B cell (primary cell): ENCODE measurements at regions not wholly inside any gene's neighbourhood (a gene's known extent, or its start where the extent isn't known, plus 50 kb on each side); places are given as distances from the start of the nearest gene placed in this dataset.

Experiments
- ATAC-seq: fragments of 200-7000 bp; cut with Tn5 transposase; one replicate; pipeline ENCODE4 v1.10.0; 2021; ENCODE audit warnings: low read depth, mild to moderate bottlenecking, moderate number of reproducible peaks, moderate library complexity
- CTCF ChIA-PET: fragments of 350-600 bp; sonication (Branson Sonifier 250); formaldehyde crosslinking; loops from one replicate; lab custom pipeline; 2021; ENCODE audit warnings: antibody characterized with exemption, inconsistent platforms; lab: Charles Lee
- POLR2A ChIA-PET: fragments of 350-600 bp; sonication (Branson Sonifier 250); formaldehyde crosslinking; loops from one replicate; lab custom pipeline; 2021; ENCODE audit warnings: antibody characterized with exemption; lab: Charles Lee
- DNase-seq: peaks from one replicate; pipeline ENCODE4 v3.0.0; 2013
- H2AFZ ChIP-seq: 2 replicates; pipeline ENCODE4 v1.6.1; 2012; ENCODE audit warnings: mild to moderate bottlenecking, low read depth, low read length; ENCODE audit not compliant: insufficient read depth, poor library complexity, severe bottlenecking
- H3K27ac ChIP-seq, 2 donors: 1 replicate in 1 of 2; 2 replicates in 1 of 2; pipeline ENCODE4 v1.5.1; 2012 to 2013; ENCODE audit warnings: low read length in 2 of 2, mild to moderate bottlenecking in 2 of 2, moderate library complexity in 1 of 2
- H3K27me3 ChIP-seq, 4 experiments: fragments of 200-600 bp in 1 of 4; sonication (generic) in 1 of 4; replicated peaks in 1 of 4; 1 replicate in 2 of 4; 2 replicates in 2 of 4; pipeline versions ENCODE4 v1.6.1 to v1.7.0; 2013 to 2016; ENCODE audit warnings: low read length in 3 of 4, mild to moderate bottlenecking in 2 of 4, mixed read lengths in 1 of 4, moderate library complexity in 1 of 4; ENCODE audit not compliant: insufficient read depth in 4 of 4, control insufficient read depth in 3 of 4; ENCODE audit errors: control extremely low read depth in 1 of 4
- H3K36me3 ChIP-seq, 2 experiments: replicated peaks in 1 of 2; 1 replicate in 1 of 2; 2 replicates in 1 of 2; pipeline versions ENCODE4 v1.6.1 to v1.7.1; 2013; ENCODE audit warnings: low read length in 1 of 2; ENCODE audit not compliant: insufficient read depth in 2 of 2, control insufficient read depth in 1 of 2; ENCODE audit errors: control extremely low read depth in 1 of 2, extremely low read depth in 1 of 2
- H3K4me1 ChIP-seq, 2 donors: fragments of 200-600 bp in 1 of 2; sonication (generic) in 1 of 2; 1 replicate in 1 of 2; 2 replicates in 1 of 2; pipeline versions ENCODE4 v1.5.1 to v1.6.1; 2013 to 2017; ENCODE audit warnings: low read length in 2 of 2; ENCODE audit not compliant: control insufficient read depth in 2 of 2, insufficient read depth in 2 of 2
- H3K4me2 ChIP-seq: replicated peaks from 2 replicates; pipeline ENCODE3; 2012; ENCODE audit warnings: mild to moderate bottlenecking, low read depth, low read length; ENCODE audit not compliant: poor library complexity, severe bottlenecking
- H3K4me3 ChIP-seq, 5 experiments: fragments of 200-600 bp in 1 of 5; sonication (generic) in 1 of 5; 1 replicate in 3 of 5; 2 replicates in 2 of 5; pipeline versions ENCODE4 v1.5.1 to v1.7.0; 2011 to 2016; ENCODE audit warnings: low read length in 4 of 5, mild to moderate bottlenecking in 4 of 5, low read depth in 2 of 5, control low read depth in 1 of 5, moderate library complexity in 1 of 5; ENCODE audit not compliant: insufficient read depth in 1 of 5; ENCODE audit errors: control extremely low read depth in 1 of 5, extremely low read depth in 1 of 5
- H3K79me2 ChIP-seq: fragments of 200-600 bp; sonication (generic); one replicate; pipeline ENCODE4 v1.6.0; 2016; ENCODE audit warnings: low read length; ENCODE audit not compliant: control insufficient read depth, insufficient read depth
- H3K9ac ChIP-seq: fragments of 200-600 bp; sonication (generic); 2 replicates; pipeline ENCODE4 v1.6.1; 2017; ENCODE audit warnings: mild to moderate bottlenecking, low read length, moderate library complexity
- H3K9me3 ChIP-seq, 3 donors: one replicate each; pipeline versions ENCODE4 v1.6.1 to v1.7.1; 2013; ENCODE audit warnings: low read length in 2 of 3; ENCODE audit not compliant: control insufficient read depth in 2 of 3, insufficient read depth in 1 of 3; ENCODE audit errors: control extremely low read depth in 1 of 3
- H4K20me1 ChIP-seq: 2 replicates; pipeline ENCODE4 v1.6.0; 2012; ENCODE audit warnings: mild to moderate bottlenecking, low read length; ENCODE audit not compliant: insufficient read depth, control insufficient read depth, poor library complexity, severe bottlenecking
- H3K27ac Mint-ChIP-seq: one replicate; pipeline ENCODE4 v1.8.0; 2021; ENCODE audit warnings: mixed read lengths
- H3K27me3 Mint-ChIP-seq: one replicate; pipeline ENCODE4 v1.8.0; 2021; ENCODE audit warnings: mixed read lengths
- H3K4me1 Mint-ChIP-seq: one replicate; pipeline ENCODE4 v1.8.0; 2021; ENCODE audit warnings: mixed read lengths
- H3K4me3 Mint-ChIP-seq: one replicate; pipeline ENCODE4 v1.8.0; 2021; ENCODE audit warnings: mixed read lengths
- H3K9me3 Mint-ChIP-seq: one replicate; pipeline ENCODE4 v1.8.0; 2022; ENCODE audit warnings: mixed read lengths; ENCODE audit not compliant: insufficient read depth
- EZH2 ChIP-seq: IDR thresholded peaks from 2 replicates; pipeline ENCODE4 v1.6.1; 2012; ENCODE audit warnings: borderline replicate concordance, low read depth, mild to moderate bottlenecking, moderate library complexity, low read length; ENCODE audit not compliant: insufficient read depth, poor library complexity, severe bottlenecking
- WGBS: methylation state at CpG from one replicate; pipeline ENCODE4 v1.1.5; 2013; ENCODE audit warnings: missing lambda C conversion rate; ENCODE audit not compliant: insufficient coverage; 5-methylcytosine and 5-hydroxymethylcytosine counted together
- intact Hi-C: fragments of 100-400 bp; cut with micrococcal nuclease; formaldehyde crosslinking; loops from one replicate; pipeline ENCODE4 v1.10.0; 2022
- TF ChIP-seq, protein P1 (sequence below): fragments of 200-600 bp; IDR thresholded peaks from one replicate; pipeline ENCODE4 v1.8.0; 2022; ENCODE audit warnings: antibody characterized with exemption, mild to moderate bottlenecking

DNA sequence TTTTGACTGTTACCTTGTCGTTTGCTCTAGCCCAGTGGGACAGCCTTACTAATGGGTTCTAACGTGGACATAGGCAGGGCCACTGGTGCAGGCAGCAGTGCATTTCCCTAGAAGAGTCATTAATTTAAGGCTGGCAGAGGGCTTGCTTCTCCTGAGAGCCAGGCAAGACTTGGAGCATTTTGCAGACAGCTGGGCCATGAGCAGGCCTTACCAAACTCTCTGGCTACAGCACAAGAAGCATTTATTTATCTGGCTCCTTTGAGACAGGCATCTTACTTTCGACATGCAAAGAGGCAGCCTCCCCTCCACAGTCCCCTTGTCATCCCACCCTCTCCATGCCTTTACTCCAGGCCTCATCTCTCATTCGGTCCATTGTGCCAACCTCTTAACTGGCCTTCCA is 139.9 kb downstream of the CSNK2A3 start:
- ATAC-seq (no peak), DNase-seq (no peak)
- Histone ChIP-seq H3K4me3 (no peak overlapping the region), H3K4me1 (no peaks in the 10 kb centered on the region), H3K27me3 (peaks cover 0 to 3% (median 0%) of the 10 kb centered on the region in 4 experiments), H4K20me1 (no peaks in the 10 kb centered on the region), H3K9ac (no peak overlapping the region), H3K4me2 (no peak overlapping the region), H3K36me3 (no peaks in the 10 kb centered on the region), H2AFZ (no peak overlapping the region), H3K9me3 (no peaks in the 10 kb centered on the region), H3K27ac (no peak overlapping the region), H3K79me2 (no peaks in the 10 kb centered on the region)
- Mint-ChIP-seq H3K4me1 (no peaks in the 10 kb centered on the region), H3K9me3 (no peaks in the 10 kb centered on the region), H3K4me3 (no peak overlapping the region), H3K27me3 (peaks cover 10% of the 10 kb centered on the region), H3K27ac (no peak overlapping the region)
- ChIA-PET POLR2A (no interaction called here), CTCF (no interaction called here)
- TF ChIP-seq EZH2 = no peak
- TF ChIP-seq, protein P1, sequence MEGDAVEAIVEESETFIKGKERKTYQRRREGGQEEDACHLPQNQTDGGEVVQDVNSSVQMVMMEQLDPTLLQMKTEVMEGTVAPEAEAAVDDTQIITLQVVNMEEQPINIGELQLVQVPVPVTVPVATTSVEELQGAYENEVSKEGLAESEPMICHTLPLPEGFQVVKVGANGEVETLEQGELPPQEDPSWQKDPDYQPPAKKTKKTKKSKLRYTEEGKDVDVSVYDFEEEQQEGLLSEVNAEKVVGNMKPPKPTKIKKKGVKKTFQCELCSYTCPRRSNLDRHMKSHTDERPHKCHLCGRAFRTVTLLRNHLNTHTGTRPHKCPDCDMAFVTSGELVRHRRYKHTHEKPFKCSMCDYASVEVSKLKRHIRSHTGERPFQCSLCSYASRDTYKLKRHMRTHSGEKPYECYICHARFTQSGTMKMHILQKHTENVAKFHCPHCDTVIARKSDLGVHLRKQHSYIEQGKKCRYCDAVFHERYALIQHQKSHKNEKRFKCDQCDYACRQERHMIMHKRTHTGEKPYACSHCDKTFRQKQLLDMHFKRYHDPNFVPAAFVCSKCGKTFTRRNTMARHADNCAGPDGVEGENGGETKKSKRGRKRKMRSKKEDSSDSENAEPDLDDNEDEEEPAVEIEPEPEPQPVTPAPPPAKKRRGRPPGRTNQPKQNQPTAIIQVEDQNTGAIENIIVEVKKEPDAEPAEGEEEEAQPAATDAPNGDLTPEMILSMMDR = no peak
- intact Hi-C loops = no loop called here
- WGBS = 87% methylated on average over 4 of the region's 4 CpGs

DNA sequence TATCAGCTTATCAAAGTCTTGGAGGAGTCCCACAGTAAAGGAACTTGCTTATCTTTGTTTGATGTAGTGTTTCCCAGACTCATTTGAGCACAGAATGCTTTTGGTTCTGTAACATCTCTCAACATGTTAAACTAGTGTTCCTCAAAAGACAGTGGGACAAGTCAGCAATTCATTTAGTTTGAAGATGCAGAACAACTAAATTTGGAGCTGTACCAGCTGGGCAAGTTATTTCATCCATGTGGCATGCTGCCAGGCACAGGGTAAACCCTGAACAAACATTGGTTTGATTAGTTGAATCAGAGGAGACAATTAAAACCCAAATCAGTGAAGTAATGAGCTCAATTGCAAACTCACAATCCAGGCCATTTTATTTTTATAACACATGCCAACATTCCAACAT is 141.2 kb downstream of the CSNK2A3 start:
- no peaks in the 10 kb centered on the region for H3K4me1 Mint-ChIP-seq

More for the DNA sequence above, 141.2 kb downstream of the CSNK2A3 start:
- H2AFZ ChIP-seq = no peak overlapping the region
- H3K9ac ChIP-seq = no peak overlapping the region
- DNase-seq = no peak
- no peak overlapping the region for H3K27ac ChIP-seq
- no peaks in the 10 kb centered on the region for H3K79me2 ChIP-seq
- ATAC-seq = no peak
- Mint-ChIP-seq H3K27me3 (peaks cover 15% of the 10 kb centered on the region), H3K9me3 (no peaks in the 10 kb centered on the region), H3K27ac (no peak overlapping the region), H3K4me3 (no peak overlapping the region)
- TF ChIP-seq, protein P1 = no peak
- no peak for TF ChIP-seq EZH2
- H4K20me1 ChIP-seq = no peaks in the 10 kb centered on the region
- peaks cover 0 to 3% (median 0%) of the 10 kb centered on the region in 4 experiments for H3K27me3 ChIP-seq
- no peak overlapping the region for H3K4me2 ChIP-seq
- intact Hi-C loops = no loop called here
- no peak overlapping the region for H3K4me3 ChIP-seq
- CTCF ChIA-PET = no interaction called here
- POLR2A ChIA-PET = no interaction called here
- H3K9me3 ChIP-seq = no peaks in the 10 kb centered on the region
- no peaks in the 10 kb centered on the region for H3K4me1 ChIP-seq
- no peaks in the 10 kb centered on the region for H3K36me3 ChIP-seq
